Endothelial cell of umbilical vein (primary cell): ENCODE measurements at regions not wholly inside any gene's neighbourhood (a gene's known extent, or its start where the extent isn't known, plus 50 kb on each side); places are given as distances from the start of the nearest gene placed in this dataset.

Experiments used
- BruUV-seq: library from RNA; stranded (reverse); fragments of 400-500 nt; replicated peaks from 2 replicates; lab custom pipeline; 2021; lab: Mats Ljungman, UMichigan
- CTCF ChIA-PET: fragments of 300-600, 350-600 bp; sonication (Branson Sonifier 250); formaldehyde crosslinking; loops from one replicate; lab custom pipeline; 2021; ENCODE audit warnings: antibody characterized with exemption, inconsistent platforms; lab: Charles Lee
- POLR2A ChIA-PET: fragments of 300-600, 350-600 bp; sonication (Branson Sonifier 250); formaldehyde crosslinking; loops from one replicate; lab custom pipeline; 2021; ENCODE audit warnings: antibody characterized with exemption, inconsistent platforms; lab: Charles Lee
- DNase-seq: peaks from one replicate; pipeline ENCODE4 v3.0.0-alpha.2; 2011; ENCODE audit warnings: low read depth, low spot score
- FAIRE-seq: peaks from 2 replicates; lab custom pipeline; 2011; peaks lifted over from hg19 to GRCh38; lab: Jason Lieb, UNC
- H2AFZ ChIP-seq: 2 replicates; pipeline ENCODE4 v1.6.0; 2012; ENCODE audit warnings: low read depth, low read length, control low read depth, inconsistent platforms
- H3K27ac ChIP-seq: 2 replicates; pipeline ENCODE4 v1.5.1; 2011; ENCODE audit warnings: low read depth, mild to moderate bottlenecking, control low read depth, low read length, moderate library complexity; ENCODE audit not compliant: insufficient read depth
- H3K27me3 ChIP-seq, 2 experiments: 2 replicates each; pipeline versions ENCODE4 v1.6.0 to v1.6.1; 2011; ENCODE audit warnings: low read length in 2 of 2, mixed read lengths in 1 of 2; ENCODE audit not compliant: control insufficient read depth in 2 of 2, insufficient read depth in 2 of 2
- H3K36me3 ChIP-seq, 2 experiments: 2 replicates in 1 of 2; 3 replicates in 1 of 2; pipeline ENCODE4 v1.5.1; 2011; ENCODE audit warnings: low read length in 2 of 2, mild to moderate bottlenecking in 1 of 2, moderate library complexity in 1 of 2; ENCODE audit not compliant: control insufficient read depth in 2 of 2, insufficient read depth in 2 of 2; ENCODE audit errors: extremely low read depth in 1 of 2
- H3K4me1 ChIP-seq: 3 replicates; pipeline ENCODE4 v1.5.1; 2011; ENCODE audit warnings: mild to moderate bottlenecking, low read length; ENCODE audit not compliant: control insufficient read depth, insufficient read depth; ENCODE audit errors: extremely low read depth
- H3K4me2 ChIP-seq: 2 replicates; pipeline ENCODE4 v1.6.1; 2011; ENCODE audit warnings: low read length, control low read depth, mixed read lengths; ENCODE audit not compliant: insufficient read depth
- H3K4me3 ChIP-seq, 3 experiments: fragments of 200-600 bp in 1 of 3; sonication (generic), shearing (Covaris generic) in 1 of 3; replicated peaks in 1 of 3; 2 replicates each; pipeline ENCODE4 v1.5.1; 2011 to 2016; ENCODE audit warnings: control low read depth in 3 of 3, low read length in 3 of 3, mild to moderate bottlenecking in 2 of 3, inconsistent platforms in 1 of 3, low read depth in 1 of 3, moderate library complexity in 1 of 3; ENCODE audit not compliant: insufficient read depth in 1 of 3
- H3K79me2 ChIP-seq: 2 replicates; pipeline ENCODE4 v1.6.0; 2012; ENCODE audit warnings: low read length, inconsistent platforms; ENCODE audit not compliant: control insufficient read depth, insufficient read depth
- H3K9ac ChIP-seq: replicated peaks from 2 replicates; pipeline ENCODE3; 2011; ENCODE audit warnings: low read length, control low read depth; ENCODE audit not compliant: insufficient read depth; ENCODE audit errors: extremely low read depth
- H3K9me1 ChIP-seq: replicated peaks from 3 replicates; pipeline ENCODE4 v1.6.0; 2011; ENCODE audit warnings: mild to moderate bottlenecking, low read length; ENCODE audit not compliant: control insufficient read depth, insufficient read depth; ENCODE audit errors: extremely low read depth
- H3K9me3 ChIP-seq: replicated peaks from 2 replicates; pipeline ENCODE4 v1.5.1; 2012; ENCODE audit warnings: low read length, inconsistent platforms; ENCODE audit not compliant: control insufficient read depth, insufficient read depth
- H4K20me1 ChIP-seq: replicated peaks from 2 replicates; pipeline ENCODE3; 2011; ENCODE audit warnings: mild to moderate bottlenecking, low read length; ENCODE audit not compliant: control insufficient read depth, insufficient read depth; ENCODE audit errors: extremely low read depth
- EZH2 ChIP-seq: IDR thresholded peaks from 2 replicates; pipeline ENCODE4 v1.6.1; 2012; ENCODE audit warnings: borderline replicate concordance, low read depth, mild to moderate bottlenecking, moderate library complexity, low read length, inconsistent platforms; ENCODE audit not compliant: severe bottlenecking
- FOS ChIP-seq: IDR thresholded peaks from 2 replicates; pipeline ENCODE4 v1.6.1; 2011; ENCODE audit warnings: mild to moderate bottlenecking, low read length, moderate library complexity, borderline replicate concordance; ENCODE audit not compliant: insufficient read depth
- GATA2 ChIP-seq: IDR thresholded peaks from 2 replicates; pipeline ENCODE4 v1.7.0; 2011; ENCODE audit warnings: low read depth, mild to moderate bottlenecking, moderate library complexity, mixed read lengths, low read length; ENCODE audit not compliant: insufficient read length, insufficient read depth
- JUN ChIP-seq: IDR thresholded peaks from 2 replicates; pipeline ENCODE4 v1.6.1; 2011; ENCODE audit warnings: borderline replicate concordance, low read depth; ENCODE audit not compliant: insufficient read length, insufficient read depth
- MYC ChIP-seq: IDR thresholded peaks from one replicate; pipeline ENCODE4 v1.6.1; 2011; ENCODE audit warnings: mild to moderate bottlenecking, low read depth, low read length
- POLR2A ChIP-seq: IDR thresholded peaks from 2 replicates; pipeline ENCODE4 v1.6.1; 2012; ENCODE audit warnings: low read depth, mild to moderate bottlenecking, control low read depth, low read length
- POLR2AphosphoS5 ChIP-seq: IDR thresholded peaks from 2 replicates; pipeline ENCODE4 v1.6.1; 2012; ENCODE audit warnings: low read depth, mild to moderate bottlenecking, control low read depth, low read length, moderate library complexity; ENCODE audit not compliant: insufficient read depth
- dilution Hi-C: fragments of 300-500 bp; cut with MboI; formaldehyde crosslinking; loops from one replicate; pipeline ENCODE4 v1.15.0; 2019; ENCODE audit warnings: low sequenced_read_pairs; ENCODE audit not compliant: extremely low pct_ligation_motif_present
- intact Hi-C: fragments of 100-400 bp; cut with micrococcal nuclease; formaldehyde crosslinking; loops from one replicate; pipeline ENCODE4 v1.10.0; 2022
- TF ChIP-seq, protein P1 (sequence below), 2 donors: IDR thresholded peaks; 1 replicate in 1 of 2; 2 replicates in 1 of 2; pipeline ENCODE4 v1.5.1; 2011; ENCODE audit warnings: low read length in 2 of 2, mild to moderate bottlenecking in 2 of 2, moderate library complexity in 2 of 2, control low read depth in 1 of 2, inconsistent platforms in 1 of 2, low read depth in 1 of 2; ENCODE audit not compliant: insufficient read depth in 1 of 2; ENCODE audit errors: extremely low read depth in 1 of 2
- TF ChIP-seq, protein P2 (sequence below): IDR thresholded peaks from 2 replicates; pipeline ENCODE4 v1.6.1; 2011; ENCODE audit not compliant: insufficient read depth, insufficient read length

DNA sequence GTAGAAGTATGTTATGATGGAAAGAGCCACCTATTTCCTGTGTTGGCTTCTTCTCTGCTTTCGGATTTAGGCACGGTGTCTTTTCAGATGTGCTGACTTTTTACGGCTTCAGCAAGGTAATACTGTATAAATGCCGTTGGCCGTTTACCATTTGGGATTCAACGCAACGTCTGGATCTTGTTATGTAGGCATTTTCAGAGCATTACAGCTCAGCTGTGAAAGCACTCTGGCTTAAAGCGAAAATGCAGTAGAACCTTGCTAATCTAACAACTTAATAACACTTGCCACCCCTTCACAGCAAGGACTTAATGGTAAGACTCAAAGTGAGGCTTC is 229.9 kb downstream of the EFCAB11 start:
- Histone ChIP-seq H3K9me3 (no peaks in the 10 kb centered on the region), H4K20me1 (no peaks in the 10 kb centered on the region), H3K9me1 (no peaks in the 10 kb centered on the region), H3K27ac (no peak overlapping the region), H3K4me1 (no peaks in the 10 kb centered on the region), H2AFZ (no peak overlapping the region), H3K4me3 (no peak overlapping the region), H3K4me2 (no peak overlapping the region), H3K9ac (no peak overlapping the region), H3K79me2 (no peaks in the 10 kb centered on the region), H3K27me3 (peaks cover 4 to 10% of the 10 kb centered on the region in 2 experiments), H3K36me3 (no peaks in the 10 kb centered on the region)
- ChIA-PET POLR2A (no interaction called here), CTCF (no interaction called here)
- DNase-seq, result no peak
- no peak for FAIRE-seq
- intact Hi-C loops, result no loop called here
- dilution Hi-C loops, result no loop called here
- BruUV-seq, result no TSS peak
- no peak for TF ChIP-seq MYC
- TF ChIP-seq GATA2, result no peak
- no peak for TF ChIP-seq POLR2A
- TF ChIP-seq POLR2AphosphoS5, result no peak
- TF ChIP-seq, protein P1, sequence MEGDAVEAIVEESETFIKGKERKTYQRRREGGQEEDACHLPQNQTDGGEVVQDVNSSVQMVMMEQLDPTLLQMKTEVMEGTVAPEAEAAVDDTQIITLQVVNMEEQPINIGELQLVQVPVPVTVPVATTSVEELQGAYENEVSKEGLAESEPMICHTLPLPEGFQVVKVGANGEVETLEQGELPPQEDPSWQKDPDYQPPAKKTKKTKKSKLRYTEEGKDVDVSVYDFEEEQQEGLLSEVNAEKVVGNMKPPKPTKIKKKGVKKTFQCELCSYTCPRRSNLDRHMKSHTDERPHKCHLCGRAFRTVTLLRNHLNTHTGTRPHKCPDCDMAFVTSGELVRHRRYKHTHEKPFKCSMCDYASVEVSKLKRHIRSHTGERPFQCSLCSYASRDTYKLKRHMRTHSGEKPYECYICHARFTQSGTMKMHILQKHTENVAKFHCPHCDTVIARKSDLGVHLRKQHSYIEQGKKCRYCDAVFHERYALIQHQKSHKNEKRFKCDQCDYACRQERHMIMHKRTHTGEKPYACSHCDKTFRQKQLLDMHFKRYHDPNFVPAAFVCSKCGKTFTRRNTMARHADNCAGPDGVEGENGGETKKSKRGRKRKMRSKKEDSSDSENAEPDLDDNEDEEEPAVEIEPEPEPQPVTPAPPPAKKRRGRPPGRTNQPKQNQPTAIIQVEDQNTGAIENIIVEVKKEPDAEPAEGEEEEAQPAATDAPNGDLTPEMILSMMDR (IDR thresholded peaks at IDR 0.05; ENCODE audit: extremely low read depth in 1 of 2, insufficient read depth in 1 of 2, low read depth in 1 of 2, low read length in 2 of 2), result no peak
- no peak for TF ChIP-seq FOS
- no peak for TF ChIP-seq EZH2
- TF ChIP-seq JUN, result no peak
- TF ChIP-seq, protein P2, sequence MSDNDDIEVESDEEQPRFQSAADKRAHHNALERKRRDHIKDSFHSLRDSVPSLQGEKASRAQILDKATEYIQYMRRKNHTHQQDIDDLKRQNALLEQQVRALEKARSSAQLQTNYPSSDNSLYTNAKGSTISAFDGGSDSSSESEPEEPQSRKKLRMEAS, result no peak
